PC-3 (cell line): ENCODE measurements at regions not wholly inside any gene's neighbourhood (a gene's known extent, or its start where the extent isn't known, plus 50 kb on each side); places are given as distances from the start of the nearest gene placed in this dataset.
"Not testable (repeated sequence)": the region's sequence is repeated elsewhere in the genome, so short reads cannot be mapped to it uniquely, and the experiment has no call there.

Experiments used
- ATAC-seq: fragments of 200-7000 bp; cut with Tn5 transposase; 2 replicates; pipeline ENCODE4 v1.9.1; 2020; ENCODE audit warnings: mild to moderate bottlenecking, moderate library complexity
- BruUV-seq: library from RNA; stranded (reverse); fragments of 400-500 nt; replicated peaks from 2 replicates; lab custom pipeline; 2021; lab: Mats Ljungman, UMichigan
- CTCF ChIA-PET: fragments of 300-600 bp; sonication (Branson Sonifier 250); formaldehyde crosslinking; loops from one replicate; lab custom pipeline; 2022; ENCODE audit warnings: antibody characterized with exemption; lab: Charles Lee
- POLR2A ChIA-PET: fragments of 300-600 bp; sonication (Branson Sonifier 250); formaldehyde crosslinking; loops from one replicate; lab custom pipeline; 2022; ENCODE audit warnings: antibody characterized with exemption; ENCODE audit not compliant: unreplicated experiment; lab: Charles Lee
- DNase-seq: peaks from one replicate; pipeline ENCODE4 v3.0.0-alpha.2; 2015
- H2AFZ ChIP-seq: fragments of 300-600 bp; sonication (generic); 2 replicates; pipeline ENCODE4 v1.6.0; 2016; ENCODE audit warnings: antibody characterized with exemption, low read length
- H3F3A ChIP-seq: fragments of 300-600 bp; sonication (generic); one replicate; pipeline ENCODE4 v1.6.0; 2017; ENCODE audit warnings: antibody characterized with exemption, low read length, control low read depth, mild to moderate bottlenecking; ENCODE audit not compliant: unreplicated experiment
- H3K27ac ChIP-seq: fragments of 300-600 bp; sonication (generic); 2 replicates; pipeline ENCODE4 v1.5.1; 2016; ENCODE audit warnings: mild to moderate bottlenecking, low read length
- H3K27me3 ChIP-seq: fragments of 300-600 bp; sonication (generic); 2 replicates; pipeline ENCODE4 v1.6.1; 2016; ENCODE audit warnings: low read length, mixed read lengths
- H3K36me3 ChIP-seq: fragments of 300-600 bp; sonication (generic); 2 replicates; pipeline ENCODE4 v1.6.1; 2016; ENCODE audit warnings: low read depth, mixed run types, low read length, mixed read lengths
- H3K4me1 ChIP-seq: fragments of 300-600 bp; sonication (generic); 2 replicates; pipeline ENCODE4 v1.5.1; 2016; ENCODE audit warnings: low read length; ENCODE audit not compliant: insufficient read depth
- H3K4me2 ChIP-seq: fragments of 300-600 bp; sonication (generic); 2 replicates; pipeline ENCODE4 v1.6.0; 2016; ENCODE audit warnings: low read length
- H3K4me3 ChIP-seq: fragments of 300-600 bp; sonication (generic); 2 replicates; pipeline ENCODE4 v1.5.1; 2016; ENCODE audit warnings: mild to moderate bottlenecking, low read length, mixed read lengths
- H3K79me2 ChIP-seq: fragments of 300-600 bp; sonication (generic); 2 replicates; pipeline ENCODE4 v1.6.1; 2017; ENCODE audit warnings: low read length, mixed read lengths
- H3K9ac ChIP-seq: fragments of 300-600 bp; sonication (generic); 2 replicates; pipeline ENCODE4 v1.6.0; 2016; ENCODE audit warnings: mild to moderate bottlenecking, low read length
- H3K9me2 ChIP-seq: fragments of 300-600 bp; sonication (generic); replicated peaks from 2 replicates; pipeline ENCODE4 v1.6.1; 2016; ENCODE audit warnings: mixed run types, low read length, mixed read lengths
- H3K9me3 ChIP-seq: fragments of 300-600 bp; sonication (generic); 2 replicates; pipeline ENCODE4 v1.6.1; 2016; ENCODE audit warnings: low read length, mixed read lengths
- H4K20me1 ChIP-seq: fragments of 300-600 bp; sonication (generic); 2 replicates; pipeline ENCODE4 v1.6.1; 2016; ENCODE audit warnings: low read length, mixed read lengths
- intact Hi-C: fragments of 100-400 bp; cut with micrococcal nuclease; formaldehyde crosslinking; loops from 2 replicates; pipeline ENCODE4 v1.9.0; 2023

DNA sequence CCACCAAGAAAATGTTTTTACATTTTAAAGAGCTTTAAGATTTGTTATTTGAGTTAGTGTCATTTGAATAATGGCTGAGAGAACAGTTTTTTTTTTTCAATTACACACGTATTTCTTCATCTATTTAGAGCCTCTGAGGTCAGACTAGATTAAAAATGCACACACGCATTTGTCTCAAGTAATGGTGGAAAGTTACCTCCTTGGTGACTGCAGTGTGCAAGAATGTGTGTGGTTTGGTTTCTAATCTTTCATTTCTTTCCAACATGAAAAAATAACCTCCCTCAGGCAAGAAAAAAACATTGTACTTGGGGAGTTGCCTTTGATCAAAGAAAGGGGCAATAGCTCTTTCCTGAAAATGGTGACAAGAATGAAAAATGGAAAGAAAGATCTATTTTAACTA, 235.5 kb upstream of the ZNF337 start:
- H3K36me3 ChIP-seq, intact Hi-C loops, H4K20me1 ChIP-seq, H3K79me2 ChIP-seq, H3K9me2 ChIP-seq, H3K9me3 ChIP-seq, CTCF ChIA-PET, H3F3A ChIP-seq, H3K27me3 ChIP-seq, ATAC-seq, H3K27ac ChIP-seq, H3K4me3 ChIP-seq, BruUV-seq, H3K9ac ChIP-seq: not testable (repeated sequence)
- POLR2A ChIA-PET, result interaction anchor here (0.6 kb wide), 1 partner anchor 16 kb away, joined by 4 read pairs; no protein-coding TSS in a partner anchor
- Histone ChIP-seq H2AFZ (0 out of 2 replicates have a peak overlapping the region, but pooled peaks have one; percentile 34), H3K4me2 (peak overlapping the region; percentile 65), H3K4me1 (peaks cover 11% of the 10 kb centered on the region)
- DNase-seq, result peak; percentile 55

DNA sequence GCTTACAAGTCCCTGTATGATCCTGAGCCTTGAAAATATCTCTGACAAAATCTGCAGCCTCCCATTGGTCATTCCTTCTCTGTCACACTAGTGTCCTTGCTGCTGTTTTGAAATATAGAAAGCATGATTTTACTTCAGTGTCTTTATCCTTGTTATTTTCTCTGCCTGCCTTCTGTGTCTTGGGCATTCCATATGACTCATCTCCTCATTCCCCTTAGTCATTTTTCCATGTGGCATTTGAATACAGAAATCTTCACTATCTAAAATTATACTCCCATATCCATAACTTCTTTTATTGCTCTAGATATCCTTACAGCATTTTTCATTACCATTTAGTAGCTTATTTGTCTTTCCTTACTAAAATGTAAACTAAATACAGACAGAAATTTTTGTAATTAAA, 205.7 kb upstream of the ZNF337 start:
- H3K36me3 ChIP-seq, H3K9me3 ChIP-seq, BruUV-seq, H3K79me2 ChIP-seq, H3K27me3 ChIP-seq, CTCF ChIA-PET, H3K9me2 ChIP-seq, H3F3A ChIP-seq, H4K20me1 ChIP-seq, intact Hi-C loops, H3K9ac ChIP-seq, ATAC-seq, H3K4me3 ChIP-seq, POLR2A ChIA-PET: not testable (repeated sequence)
- H3K4me2 ChIP-seq, result peak overlapping the region; percentile 6; the same call in 1 of the 2 replicates
- H3K27ac ChIP-seq, result 0 out of 2 replicates have a peak overlapping the region, but pooled peaks have one; percentile 20
- peaks cover 12% of the 10 kb centered on the region; the same call in 1 of the 2 replicates for H3K4me1 ChIP-seq
- DNase-seq, result peak; percentile 49
- peak overlapping the region; percentile 9; the same call in 1 of the 2 replicates for H2AFZ ChIP-seq

DNA sequence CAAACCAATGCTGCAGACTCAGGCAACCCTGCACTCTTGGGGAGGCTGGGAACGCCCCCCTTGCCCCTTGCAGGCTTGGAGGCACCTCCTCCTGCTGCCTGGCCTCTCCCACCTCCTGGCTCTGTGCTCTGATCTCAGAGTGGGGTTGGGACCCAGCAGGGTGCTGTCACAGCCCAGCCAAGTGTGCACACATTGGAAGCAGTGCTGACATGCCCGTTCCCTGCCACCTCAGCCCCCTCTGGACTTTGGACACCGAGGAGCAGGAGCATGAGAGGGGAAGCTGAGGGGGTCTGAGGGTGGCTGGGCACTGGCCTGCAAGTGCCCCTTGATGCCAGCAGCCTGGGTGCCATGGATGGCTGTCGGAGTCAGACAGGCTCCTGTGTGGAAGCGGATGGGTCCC, 202.0 kb upstream of the ZNF337 start:
- H3K9ac ChIP-seq, H3K9me2 ChIP-seq, ATAC-seq, H3K27me3 ChIP-seq, H3K9me3 ChIP-seq, H2AFZ ChIP-seq, CTCF ChIA-PET, H4K20me1 ChIP-seq, POLR2A ChIA-PET, BruUV-seq, H3K4me3 ChIP-seq, H3K36me3 ChIP-seq, H3K27ac ChIP-seq, H3K79me2 ChIP-seq, intact Hi-C loops, H3F3A ChIP-seq, H3K4me2 ChIP-seq, DNase-seq: not testable (repeated sequence)
- peaks cover 12% of the 10 kb centered on the region; the same call in 1 of the 2 replicates for H3K4me1 ChIP-seq

DNA sequence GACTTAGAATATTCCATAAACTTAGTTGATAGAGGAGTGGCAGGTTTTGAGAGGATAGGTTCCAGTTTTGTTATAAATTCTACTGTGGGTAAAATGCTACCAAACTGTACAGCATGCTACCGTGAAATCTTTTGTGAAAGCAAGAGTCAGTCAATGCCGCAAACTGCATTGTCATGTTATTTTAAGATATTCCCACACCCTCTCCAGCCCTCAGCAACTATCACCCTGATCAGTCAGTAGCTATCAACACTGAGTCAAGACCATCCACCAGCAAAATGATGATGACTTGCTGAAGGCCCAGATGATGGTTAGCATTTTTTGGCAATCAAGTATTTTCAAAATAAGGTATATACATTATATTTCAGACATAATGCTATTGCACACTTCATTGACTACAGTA, 182.4 kb upstream of the ZNF337 start:
- BruUV-seq, H3F3A ChIP-seq, H3K79me2 ChIP-seq, CTCF ChIA-PET, H2AFZ ChIP-seq, DNase-seq, H3K36me3 ChIP-seq, intact Hi-C loops, H3K9me2 ChIP-seq, H3K9ac ChIP-seq, ATAC-seq, H3K4me1 ChIP-seq, POLR2A ChIA-PET, H3K9me3 ChIP-seq, H3K4me2 ChIP-seq, H3K4me3 ChIP-seq, H3K27me3 ChIP-seq, H3K27ac ChIP-seq, H4K20me1 ChIP-seq: not testable (repeated sequence)

DNA sequence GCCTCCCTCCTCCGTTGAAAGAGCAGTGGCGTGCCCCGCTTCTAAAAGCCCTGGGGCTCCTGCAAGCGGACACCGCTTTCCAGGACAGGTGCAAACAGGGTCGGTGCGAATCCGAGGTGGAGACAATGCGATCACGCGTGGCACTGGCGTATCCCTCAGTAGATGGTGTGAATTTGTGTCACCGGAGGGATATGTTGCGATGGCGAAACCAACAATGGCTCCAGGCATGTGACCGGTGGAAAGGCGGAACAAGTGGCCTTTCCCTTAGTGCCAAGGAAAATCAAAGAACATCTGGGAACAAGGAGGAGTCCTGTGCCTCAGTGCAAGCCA, 172.0 kb upstream of the ZNF337 start:
- H3K4me1 ChIP-seq, result peaks cover 11% of the 10 kb centered on the region; the same call in 1 of the 2 replicates
- H3K27ac ChIP-seq, POLR2A ChIA-PET, CTCF ChIA-PET, intact Hi-C loops, H4K20me1 ChIP-seq, H3K27me3 ChIP-seq, ATAC-seq, H2AFZ ChIP-seq, H3F3A ChIP-seq, H3K4me3 ChIP-seq, H3K79me2 ChIP-seq, H3K4me2 ChIP-seq, H3K9me2 ChIP-seq, BruUV-seq, DNase-seq, H3K9me3 ChIP-seq, H3K36me3 ChIP-seq, H3K9ac ChIP-seq: not testable (repeated sequence)
